K562 (cell line): ENCODE measurements at regions not wholly inside any gene's neighbourhood (a gene's known extent, or its start where the extent isn't known, plus 50 kb on each side); places are given as distances from the start of the nearest gene placed in this dataset.

ENCODE experiments used
- ATAC-seq: fragments of 200-7000 bp; cut with Tn5 transposase; 3 replicates; pipeline ENCODE4 v1.9.1; 2020; ENCODE audit warnings: moderate library complexity
- BruUV-seq: library from RNA; stranded (reverse); fragments of 400-500 nt; replicated peaks from 2 replicates; lab custom pipeline; 2021; lab: Mats Ljungman, UMichigan
- CTCF ChIA-PET: fragments of 300-600 bp; formaldehyde crosslinking; extraction: SDS; loops from one replicate; lab custom pipeline; 2021; ENCODE audit warnings: low intra/inter-chr PET ratio; lab: Yijun Ruan, JAX
- POLR2A ChIA-PET: fragments of 300-600, 350-650 bp; sonication (Branson Sonifier 250); formaldehyde crosslinking; extraction: SDS; loops from one replicate; lab custom pipeline; 2021; ENCODE audit warnings: antibody characterized with exemption, inconsistent platforms; lab: Yijun Ruan, JAX
- DNase-seq, 4 experiments: peaks; one replicate each; pipeline versions ENCODE4 v3.0.0 to v3.0.0-alpha.2; 2011 to 2018; ENCODE audit warnings: low spot score in 3 of 4, mixed read lengths in 3 of 4; ENCODE audit errors: extremely low read depth in 1 of 4
- FAIRE-seq: peaks from 2 replicates; lab custom pipeline; 2011; peaks lifted over from hg19 to GRCh38; lab: Jason Lieb, UNC
- H2AFZ ChIP-seq: 2 replicates; pipeline ENCODE4 v1.6.0; 2011; ENCODE audit warnings: low read depth, low read length, control low read depth, inconsistent platforms
- H3K27ac ChIP-seq: fragments of 200-600 bp; 3 replicates; pipeline ENCODE4 v1.8.0; 2011; ENCODE audit warnings: low read depth, mild to moderate bottlenecking, control low read depth, inconsistent platforms, low read length, moderate library complexity, mixed read lengths; ENCODE audit errors: extremely low read depth
- H3K27me3 ChIP-seq, 2 experiments: fragments of 300-600 bp in 1 of 2; 2 replicates in 1 of 2; 3 replicates in 1 of 2; pipeline versions ENCODE4 v1.6.0 to v1.8.0; 2011; ENCODE audit warnings: inconsistent platforms in 2 of 2, low read length in 2 of 2, mild to moderate bottlenecking in 1 of 2, mixed read lengths in 1 of 2, moderate library complexity in 1 of 2; ENCODE audit not compliant: control insufficient read depth in 2 of 2, insufficient read depth in 2 of 2
- H3K36me3 ChIP-seq: fragments of 300-600 bp; 3 replicates; pipeline ENCODE4 v1.8.0; 2011; ENCODE audit warnings: mild to moderate bottlenecking, low read length, inconsistent platforms; ENCODE audit not compliant: control insufficient read depth, insufficient read depth
- H3K4me1 ChIP-seq, 2 experiments: fragments of 200-600 bp in 1 of 2; replicated peaks in 1 of 2; 2 replicates in 1 of 2; 3 replicates in 1 of 2; pipeline versions ENCODE4 v1.5.1 to v1.8.0; 2011; ENCODE audit warnings: inconsistent platforms in 2 of 2, low read length in 2 of 2, mild to moderate bottlenecking in 1 of 2, mixed read lengths in 1 of 2, moderate library complexity in 1 of 2; ENCODE audit not compliant: control insufficient read depth in 2 of 2, insufficient read depth in 2 of 2
- H3K4me2 ChIP-seq: 2 replicates; pipeline ENCODE4 v1.6.1; 2011; ENCODE audit warnings: low read length, control low read depth, inconsistent platforms, mixed read lengths; ENCODE audit not compliant: insufficient read depth
- H3K4me3 ChIP-seq: fragments of 200-600 bp; sonication (generic), shearing (Covaris generic); 2 replicates; pipeline ENCODE4 v1.5.1; 2016; ENCODE audit warnings: control low read depth, inconsistent platforms
- H3K79me2 ChIP-seq: fragments of 200-600 bp; 3 replicates; pipeline ENCODE4 v1.8.0; 2011; ENCODE audit warnings: low read length, inconsistent platforms; ENCODE audit not compliant: control insufficient read depth, insufficient read depth
- H3K9ac ChIP-seq, 2 experiments: 2 replicates each; pipeline versions ENCODE4 v1.6.0 to v1.6.1; 2011; ENCODE audit warnings: low read depth in 2 of 2, low read length in 2 of 2, control low read depth in 1 of 2, inconsistent platforms in 1 of 2, mild to moderate bottlenecking in 1 of 2, mixed read lengths in 1 of 2; ENCODE audit not compliant: insufficient read depth in 1 of 2
- H3K9me1 ChIP-seq: one replicate; pipeline ENCODE4 v1.6.0; 2011; ENCODE audit warnings: inconsistent platforms, mild to moderate bottlenecking, low read length, moderate library complexity; ENCODE audit not compliant: control insufficient read depth, insufficient read depth
- H3K9me3 ChIP-seq: replicated peaks from 2 replicates; pipeline ENCODE4 v1.5.1; 2011; ENCODE audit warnings: low read depth, low read length, inconsistent platforms; ENCODE audit not compliant: control insufficient read depth, insufficient read depth
- H4K20me1 ChIP-seq: replicated peaks from 2 replicates; pipeline ENCODE4 v1.6.1; 2011; ENCODE audit warnings: low read length, inconsistent platforms, mixed read lengths; ENCODE audit not compliant: control insufficient read depth, insufficient read depth
- ARID2 ChIP-seq: fragments of 450-650 bp; IDR thresholded peaks from 2 replicates; pipeline ENCODE4 v1.6.1; 2017; ENCODE audit warnings: antibody characterized with exemption, mild to moderate bottlenecking
- EHMT2 ChIP-seq: fragments of 450-650 bp; IDR thresholded peaks from 2 replicates; pipeline ENCODE4 v1.6.1; 2018; ENCODE audit warnings: antibody characterized with exemption
- WGBS: fragments of 100-300 bp; shearing (Covaris generic); methylation state at CpG from one replicate; pipeline ENCODE4 v1.1.6; 2016; ENCODE audit warnings: low coverage, mixed read lengths; ENCODE audit not compliant: insufficient coverage; ENCODE audit errors: missing lambda C conversion rate; 5-methylcytosine and 5-hydroxymethylcytosine counted together
- in situ Hi-C: fragments of 300-500 bp; cut with MboI; formaldehyde crosslinking; loops from 4 replicates; pipeline ENCODE4 v1.15.0; 2018; ENCODE audit warnings: inconsistent platforms, mixed read lengths
- intact Hi-C: fragments of 100-400 bp; cut with micrococcal nuclease; formaldehyde crosslinking; loops from 2 replicates; pipeline ENCODE4 v1.14.2; 2022

GRCh38 chr9:124102363-124102762, 90.8 kb downstream of the LHX2 start:
- no peaks in the 10 kb centered on the region for H3K9me3 ChIP-seq
- no peak overlapping the region for H3K4me3 ChIP-seq
- no peak overlapping the region for H3K4me2 ChIP-seq
- POLR2A ChIA-PET: interaction anchor here (1.0 kb wide), 1 partner anchor 8 kb away, joined by 4 read pairs; no protein-coding TSS in a partner anchor
- 0% methylated on average over 3 of the region's 3 CpGs for WGBS
- H4K20me1 ChIP-seq: peaks cover 15% of the 10 kb centered on the region
- H3K9me1 ChIP-seq: no peaks in the 10 kb centered on the region
- H3K27ac ChIP-seq: no peak overlapping the region
- H3K36me3 ChIP-seq: no peaks in the 10 kb centered on the region
- in situ Hi-C loops: loop anchor here (25.0 kb wide), 1 partner anchor 960 kb away; no protein-coding TSS in a partner anchor
- no peak for ATAC-seq
- no peak for FAIRE-seq
- DNase-seq: no peak
- H3K4me1 ChIP-seq: no peaks in the 10 kb centered on the region
- no peaks in the 10 kb centered on the region for H3K79me2 ChIP-seq
- intact Hi-C loops: no loop called here
- TF ChIP-seq EHMT2: no peak
- TF ChIP-seq, all 486 proteins: peak for 0
- no TSS peak for BruUV-seq
- Histone ChIP-seq H3K27me3 (peaks cover 21 to 51% of the 10 kb centered on the region in 2 experiments; a peak in 4 of 5 replicates), H3K9ac (no peak overlapping the region), H2AFZ (no peak overlapping the region)
- CTCF ChIA-PET: no interaction called here

- CTCF ChIA-PET: no interaction called here
Measured at GRCh38 chr9:124105266-124105665, 93.7 kb downstream of the LHX2 start.

More at GRCh38 chr9:124105266-124105665, 93.7 kb downstream of the LHX2 start:
- H3K79me2 ChIP-seq: no peaks in the 10 kb centered on the region
- TF ChIP-seq ARID2: no peak
- TF ChIP-seq, all 486 proteins: peak for 0
- Histone ChIP-seq H3K4me1 (no peaks in the 10 kb centered on the region), H3K9me3 (no peaks in the 10 kb centered on the region), H3K36me3 (no peaks in the 10 kb centered on the region), H3K9me1 (no peaks in the 10 kb centered on the region), H4K20me1 (peaks cover 5% of the 10 kb centered on the region), H3K4me3 (no peak overlapping the region), H3K4me2 (no peak overlapping the region), H3K27me3 (peaks cover 13 to 28% of the 10 kb centered on the region in 2 experiments; a peak in 4 of 5 replicates), H3K27ac (no peak overlapping the region), H2AFZ (no peak overlapping the region), H3K9ac (no peak overlapping the region)
- WGBS: 0% methylated on average over 3 of the region's 3 CpGs
- POLR2A ChIA-PET: no interaction called here
- no TSS peak for BruUV-seq
- in situ Hi-C loops (loop anchor here (25.0 kb wide), 1 partner anchor 957 kb away; no protein-coding TSS in a partner anchor), intact Hi-C loops (no loop called here)
- ATAC-seq (no peak), DNase-seq (no peak), FAIRE-seq (no peak)
